Vagina (tissue), 2 donors: ENCODE measurements at regions not wholly inside any gene's neighbourhood (a gene's known extent, or its start where the extent isn't known, plus 50 kb on each side); places are given as distances from the start of the nearest gene placed in this dataset.

ENCODE experiments used
- POLR2A ChIP-seq, 2 donors: fragments of 450-650 bp; IDR thresholded peaks; one replicate each; pipeline ENCODE4 v1.6.1; 2017; ENCODE audit warnings: antibody characterized with exemption in 2 of 2, mild to moderate bottlenecking in 2 of 2, moderate library complexity in 2 of 2
- POLR2AphosphoS5 ChIP-seq, 2 donors: sonication (generic); formaldehyde crosslinking; IDR thresholded peaks; one replicate each; pipeline ENCODE4 v1.9.0; 2017; ENCODE audit warnings: antibody characterized with exemption in 2 of 2, mild to moderate bottlenecking in 2 of 2, low read depth in 1 of 2; ENCODE audit not compliant: insufficient read depth in 1 of 2

GRCh38 chr3:94709249-94709902 lies 646.5 kb downstream of the NSUN3 start:
- TF ChIP-seq POLR2A (IDR thresholded peaks at IDR 0.05) (no peak), POLR2AphosphoS5 (IDR thresholded peaks at IDR 0.05; ENCODE audit: insufficient read depth in 1 of 2, low read depth in 1 of 2) (no peak)
